Ovary (tissue), 3 donors: ENCODE measurements at regions not wholly inside any gene's neighbourhood (a gene's known extent, or its start where the extent isn't known, plus 50 kb on each side); places are given as distances from the start of the nearest gene placed in this dataset.

Experiments
- EP300 ChIP-seq: sonication (generic); formaldehyde crosslinking; IDR thresholded peaks from one replicate; pipeline ENCODE4 v1.6.1; 2017; ENCODE audit warnings: antibody characterized with exemption
- POLR2A ChIP-seq: fragments of 450-650 bp; IDR thresholded peaks from one replicate; pipeline ENCODE4 v1.6.1; 2017; ENCODE audit warnings: antibody characterized with exemption, mild to moderate bottlenecking, moderate library complexity
- TF ChIP-seq, protein P1 (sequence below), 3 donors: fragments of 450-650 bp in 2 of 3; fragments of 200-600 bp in 1 of 3; IDR thresholded peaks; one replicate each; pipeline versions ENCODE4 v1.5.1 to v1.8.0; 2016 to 2022; ENCODE audit warnings: antibody characterized with exemption in 3 of 3, mild to moderate bottlenecking in 1 of 3
- donor health status: DM: no; HTN: no; CAD: no.

- TF ChIP-seq, protein P1, sequence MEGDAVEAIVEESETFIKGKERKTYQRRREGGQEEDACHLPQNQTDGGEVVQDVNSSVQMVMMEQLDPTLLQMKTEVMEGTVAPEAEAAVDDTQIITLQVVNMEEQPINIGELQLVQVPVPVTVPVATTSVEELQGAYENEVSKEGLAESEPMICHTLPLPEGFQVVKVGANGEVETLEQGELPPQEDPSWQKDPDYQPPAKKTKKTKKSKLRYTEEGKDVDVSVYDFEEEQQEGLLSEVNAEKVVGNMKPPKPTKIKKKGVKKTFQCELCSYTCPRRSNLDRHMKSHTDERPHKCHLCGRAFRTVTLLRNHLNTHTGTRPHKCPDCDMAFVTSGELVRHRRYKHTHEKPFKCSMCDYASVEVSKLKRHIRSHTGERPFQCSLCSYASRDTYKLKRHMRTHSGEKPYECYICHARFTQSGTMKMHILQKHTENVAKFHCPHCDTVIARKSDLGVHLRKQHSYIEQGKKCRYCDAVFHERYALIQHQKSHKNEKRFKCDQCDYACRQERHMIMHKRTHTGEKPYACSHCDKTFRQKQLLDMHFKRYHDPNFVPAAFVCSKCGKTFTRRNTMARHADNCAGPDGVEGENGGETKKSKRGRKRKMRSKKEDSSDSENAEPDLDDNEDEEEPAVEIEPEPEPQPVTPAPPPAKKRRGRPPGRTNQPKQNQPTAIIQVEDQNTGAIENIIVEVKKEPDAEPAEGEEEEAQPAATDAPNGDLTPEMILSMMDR (IDR thresholded peaks at IDR 0.05) = no peak
- TF ChIP-seq POLR2A (no peak), EP300 (no peak)
These were observed 555.2 kb downstream of the CMPK2 start for GRCh38 chr2:6310256-6311215.
